ENCODE measurements at regions not wholly inside any gene's neighbourhood (a gene's known extent, or its start where the extent isn't known, plus 50 kb on each side); places are given as distances from the start of the nearest gene placed in this dataset.

DNA sequence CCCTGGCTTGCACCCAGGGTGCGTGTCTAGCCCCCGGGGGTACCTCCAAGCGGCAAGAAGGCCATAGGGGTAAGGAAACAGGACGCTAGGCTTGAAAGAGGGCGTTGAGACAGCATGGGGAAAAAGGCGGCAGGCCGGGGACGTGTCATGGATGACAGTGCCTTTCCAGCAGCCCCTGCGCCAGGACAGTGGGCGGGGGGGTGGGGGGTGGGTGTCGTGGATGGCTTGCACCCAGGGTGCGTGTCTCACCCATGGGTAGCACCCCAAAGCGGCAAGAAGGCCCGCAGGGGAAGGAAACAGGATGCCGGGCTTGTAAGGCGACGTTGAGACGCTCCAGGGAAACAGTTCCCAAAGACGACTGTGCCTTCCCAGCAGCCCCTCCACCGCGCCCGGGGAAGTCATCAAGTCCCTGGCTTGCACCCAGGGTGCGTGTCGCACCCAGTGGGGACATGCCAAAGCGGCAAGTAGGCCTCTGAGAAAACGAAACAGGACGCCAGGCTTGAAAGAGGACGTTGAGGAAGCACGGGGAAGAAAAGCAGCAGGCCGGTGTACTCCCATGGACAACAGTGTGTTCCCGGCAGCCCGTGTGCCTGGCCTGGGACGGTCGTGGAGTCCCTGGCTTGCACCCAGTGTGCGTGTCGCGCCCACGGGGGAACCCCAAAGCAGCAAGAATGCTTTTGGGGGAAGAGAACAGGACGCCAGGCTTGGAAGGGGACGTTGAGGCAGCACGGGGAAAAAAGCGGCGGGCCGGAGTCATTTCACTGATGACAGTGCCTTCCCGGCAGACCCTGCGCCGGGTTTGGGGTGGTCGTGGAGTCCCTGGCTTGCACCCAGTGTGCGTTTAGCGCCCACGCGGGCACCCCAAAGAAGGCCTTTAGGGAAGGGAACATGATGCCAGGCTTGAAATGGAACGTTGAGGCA is 163.5 kb upstream of the ALG10B start:
- H3K27ac ChIP-seq (ENCODE audit: low read depth, low read length), result no peak overlapping the region
- H3K9ac ChIP-seq (ENCODE audit: low read length), result no peak overlapping the region
- H3K79me2 ChIP-seq (ENCODE audit: insufficient read depth, low read length), result no peaks in the 10 kb centered on the region
- intact Hi-C loops (cut with micrococcal nuclease), result no loop called here
- H3K9me3 ChIP-seq (ENCODE audit: control insufficient read depth in 1 of 2, insufficient read depth in 1 of 2, low read depth in 1 of 2, low read length in 2 of 2), result no peaks in the 10 kb centered on the region
- no peak overlapping the region for H3K4me3 ChIP-seq (replicated peaks in 1 of 2; ENCODE audit: low read depth in 1 of 2, low read length in 2 of 2)
- no TSS peak for BruUV-seq (replicated peaks)
- H3K4me2 ChIP-seq (ENCODE audit: low read length), result no peak overlapping the region
- H3K4me1 ChIP-seq (ENCODE audit: control insufficient read depth in 1 of 2, insufficient read depth in 2 of 2, low read length in 2 of 2), result peaks cover 6 to 20% of the 10 kb centered on the region in 2 experiments; a peak in 3 of 4 replicates
- H3K9me2 ChIP-seq (ENCODE audit: insufficient read depth), result no peaks in the 10 kb centered on the region
- no peak for DNase-seq (ENCODE audit: low read depth, low spot score)
- no peaks in the 10 kb centered on the region for H4K20me1 ChIP-seq (ENCODE audit: insufficient read depth)
- POLR2A ChIA-PET, result no interaction called here
- CTCF ChIA-PET, result no interaction called here
- RAD21 ChIA-PET (ENCODE audit: low non-redundant PET in 1 of 2, low total read pairs in 2 of 2, uncharacterized antibody in 2 of 2, unreplicated experiment in 2 of 2), result no interaction called here
- ATAC-seq, result no peak
- H2AFZ ChIP-seq (ENCODE audit: low read depth, low read length, poor library complexity, severe bottlenecking), result no peak overlapping the region
- TF ChIP-seq EZH2phosphoT487 (IDR thresholded peaks at IDR 0.05; ENCODE audit: borderline replicate concordance), result no peak
- TF ChIP-seq, protein P1, sequence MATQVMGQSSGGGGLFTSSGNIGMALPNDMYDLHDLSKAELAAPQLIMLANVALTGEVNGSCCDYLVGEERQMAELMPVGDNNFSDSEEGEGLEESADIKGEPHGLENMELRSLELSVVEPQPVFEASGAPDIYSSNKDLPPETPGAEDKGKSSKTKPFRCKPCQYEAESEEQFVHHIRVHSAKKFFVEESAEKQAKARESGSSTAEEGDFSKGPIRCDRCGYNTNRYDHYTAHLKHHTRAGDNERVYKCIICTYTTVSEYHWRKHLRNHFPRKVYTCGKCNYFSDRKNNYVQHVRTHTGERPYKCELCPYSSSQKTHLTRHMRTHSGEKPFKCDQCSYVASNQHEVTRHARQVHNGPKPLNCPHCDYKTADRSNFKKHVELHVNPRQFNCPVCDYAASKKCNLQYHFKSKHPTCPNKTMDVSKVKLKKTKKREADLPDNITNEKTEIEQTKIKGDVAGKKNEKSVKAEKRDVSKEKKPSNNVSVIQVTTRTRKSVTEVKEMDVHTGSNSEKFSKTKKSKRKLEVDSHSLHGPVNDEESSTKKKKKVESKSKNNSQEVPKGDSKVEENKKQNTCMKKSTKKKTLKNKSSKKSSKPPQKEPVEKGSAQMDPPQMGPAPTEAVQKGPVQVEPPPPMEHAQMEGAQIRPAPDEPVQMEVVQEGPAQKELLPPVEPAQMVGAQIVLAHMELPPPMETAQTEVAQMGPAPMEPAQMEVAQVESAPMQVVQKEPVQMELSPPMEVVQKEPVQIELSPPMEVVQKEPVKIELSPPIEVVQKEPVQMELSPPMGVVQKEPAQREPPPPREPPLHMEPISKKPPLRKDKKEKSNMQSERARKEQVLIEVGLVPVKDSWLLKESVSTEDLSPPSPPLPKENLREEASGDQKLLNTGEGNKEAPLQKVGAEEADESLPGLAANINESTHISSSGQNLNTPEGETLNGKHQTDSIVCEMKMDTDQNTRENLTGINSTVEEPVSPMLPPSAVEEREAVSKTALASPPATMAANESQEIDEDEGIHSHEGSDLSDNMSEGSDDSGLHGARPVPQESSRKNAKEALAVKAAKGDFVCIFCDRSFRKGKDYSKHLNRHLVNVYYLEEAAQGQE (IDR thresholded peaks at IDR 0.05; ENCODE audit: low read depth), result no peak
- H3K36me3 ChIP-seq (ENCODE audit: control insufficient read depth in 1 of 2, insufficient read depth in 2 of 2, low read length in 2 of 2), result no peaks in the 10 kb centered on the region
- no peaks in the 10 kb centered on the region for H3K27me3 ChIP-seq (ENCODE audit: insufficient read depth, low read length)

DNA sequence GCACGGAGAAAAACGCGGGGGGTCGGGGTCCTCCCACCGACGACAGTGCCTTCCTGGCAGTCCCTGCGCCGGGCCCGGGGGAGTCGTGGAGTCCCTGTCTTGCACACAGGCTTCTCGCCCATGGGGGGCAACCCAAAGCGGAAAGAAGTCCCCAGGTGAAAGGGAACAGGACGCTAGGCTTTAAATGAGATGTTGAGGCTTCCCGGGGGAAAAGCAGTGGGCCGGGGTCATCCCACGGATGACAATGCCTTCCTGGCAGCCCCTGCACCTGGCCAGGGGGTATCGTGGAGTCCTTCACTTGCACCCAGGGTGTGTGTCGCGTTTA is 162.9 kb upstream of the ALG10B start:
- TF ChIP-seq, protein P2, sequence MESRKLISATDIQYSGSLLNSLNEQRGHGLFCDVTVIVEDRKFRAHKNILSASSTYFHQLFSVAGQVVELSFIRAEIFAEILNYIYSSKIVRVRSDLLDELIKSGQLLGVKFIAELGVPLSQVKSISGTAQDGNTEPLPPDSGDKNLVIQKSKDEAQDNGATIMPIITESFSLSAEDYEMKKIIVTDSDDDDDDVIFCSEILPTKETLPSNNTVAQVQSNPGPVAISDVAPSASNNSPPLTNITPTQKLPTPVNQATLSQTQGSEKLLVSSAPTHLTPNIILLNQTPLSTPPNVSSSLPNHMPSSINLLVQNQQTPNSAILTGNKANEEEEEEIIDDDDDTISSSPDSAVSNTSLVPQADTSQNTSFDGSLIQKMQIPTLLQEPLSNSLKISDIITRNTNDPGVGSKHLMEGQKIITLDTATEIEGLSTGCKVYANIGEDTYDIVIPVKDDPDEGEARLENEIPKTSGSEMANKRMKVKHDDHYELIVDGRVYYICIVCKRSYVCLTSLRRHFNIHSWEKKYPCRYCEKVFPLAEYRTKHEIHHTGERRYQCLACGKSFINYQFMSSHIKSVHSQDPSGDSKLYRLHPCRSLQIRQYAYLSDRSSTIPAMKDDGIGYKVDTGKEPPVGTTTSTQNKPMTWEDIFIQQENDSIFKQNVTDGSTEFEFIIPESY (IDR thresholded peaks at IDR 0.05; ENCODE audit: extremely low read depth, insufficient replicate concordance, low read length), result no peak
- CTCF ChIA-PET, result no interaction called here
- no peaks in the 10 kb centered on the region for H3K9me3 ChIP-seq (ENCODE audit: control insufficient read depth in 1 of 2, insufficient read depth in 1 of 2, low read depth in 1 of 2, low read length in 2 of 2)

More for the DNA sequence above, 162.9 kb upstream of the ALG10B start:
- no peak for ATAC-seq
- Histone ChIP-seq H3K27me3 (ENCODE audit: insufficient read depth, low read length) (no peaks in the 10 kb centered on the region), H3K4me3 (replicated peaks in 1 of 2; ENCODE audit: low read depth in 1 of 2, low read length in 2 of 2) (no peak overlapping the region), H3K9me2 (ENCODE audit: insufficient read depth) (no peaks in the 10 kb centered on the region), H3K79me2 (ENCODE audit: insufficient read depth, low read length) (no peaks in the 10 kb centered on the region), H3K4me2 (ENCODE audit: low read length) (no peak overlapping the region), H2AFZ (ENCODE audit: low read depth, low read length, poor library complexity, severe bottlenecking) (no peak overlapping the region), H4K20me1 (ENCODE audit: insufficient read depth) (no peaks in the 10 kb centered on the region), H3K27ac (ENCODE audit: low read depth, low read length) (no peak overlapping the region), H3K4me1 (ENCODE audit: control insufficient read depth in 1 of 2, insufficient read depth in 2 of 2, low read length in 2 of 2) (peaks cover 6 to 17% of the 10 kb centered on the region in 2 experiments; a peak in 3 of 4 replicates), H3K9ac (ENCODE audit: low read length) (no peak overlapping the region), H3K36me3 (ENCODE audit: control insufficient read depth in 1 of 2, insufficient read depth in 2 of 2, low read length in 2 of 2) (no peaks in the 10 kb centered on the region)
- no TSS peak for BruUV-seq (replicated peaks)
- intact Hi-C loops (cut with micrococcal nuclease), result no loop called here
- no peak for DNase-seq (ENCODE audit: low read depth, low spot score)
- ChIA-PET POLR2A (no interaction called here), RAD21 (ENCODE audit: low non-redundant PET in 1 of 2, low total read pairs in 2 of 2, uncharacterized antibody in 2 of 2, unreplicated experiment in 2 of 2) (no interaction called here)
